NCI-H1105 treated with DMSO at 0.1 percent for 48 hours (cell line): ENCODE measurements at regions not wholly inside any gene's neighbourhood (a gene's known extent, or its start where the extent isn't known, plus 50 kb on each side); places are given as distances from the start of the nearest gene placed in this dataset.

ENCODE experiments used
- DNase-seq: peaks from one replicate; lab custom pipeline; 2025; lab: John Stamatoyannopoulos, UW

DNA sequence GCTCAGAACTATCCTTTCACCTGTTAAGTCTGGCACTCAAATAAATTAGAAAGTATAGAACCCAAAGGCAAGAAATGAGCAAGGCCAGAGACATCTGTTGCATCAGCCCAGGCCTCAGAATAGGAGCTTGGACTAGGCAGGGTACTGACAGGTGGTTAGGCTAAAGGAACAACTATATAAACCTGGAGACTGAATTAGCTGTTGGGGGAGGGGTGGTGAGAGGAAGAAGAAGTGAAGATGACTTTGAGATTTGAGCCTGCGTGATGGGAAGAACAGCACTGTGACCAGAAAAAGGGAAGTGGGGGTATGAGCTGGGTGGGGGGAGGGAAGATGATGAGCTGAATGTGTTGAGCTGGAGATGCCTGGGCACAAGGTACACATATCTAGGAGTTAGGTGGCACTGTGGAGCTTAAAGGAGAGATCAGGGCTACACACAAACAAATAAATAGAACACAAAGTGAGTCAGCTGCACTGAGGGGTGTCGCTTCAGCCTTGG, 244.7 kb downstream of the PTEN start:
- no peak for DNase-seq

DNA sequence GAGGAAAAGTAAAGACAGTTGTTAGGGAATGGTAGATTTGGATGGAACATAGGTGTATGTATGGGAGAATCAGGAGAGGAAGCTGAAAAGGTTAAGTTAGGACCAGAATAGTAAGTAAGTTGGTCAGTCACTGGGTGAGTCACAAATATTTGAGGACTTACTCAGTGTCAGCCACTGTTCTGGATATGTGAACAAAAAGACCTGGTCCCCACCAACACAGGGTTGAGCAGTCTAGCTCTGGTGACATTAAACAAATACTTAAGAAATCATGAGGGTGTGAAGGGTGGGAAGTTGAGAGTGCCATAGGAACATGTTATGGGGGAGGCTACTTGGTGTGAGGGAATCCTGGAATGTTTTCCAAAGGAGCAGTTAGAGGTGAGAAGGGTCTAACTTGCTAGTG, 246.9 kb downstream of the PTEN start:
- DNase-seq: no peak

DNA sequence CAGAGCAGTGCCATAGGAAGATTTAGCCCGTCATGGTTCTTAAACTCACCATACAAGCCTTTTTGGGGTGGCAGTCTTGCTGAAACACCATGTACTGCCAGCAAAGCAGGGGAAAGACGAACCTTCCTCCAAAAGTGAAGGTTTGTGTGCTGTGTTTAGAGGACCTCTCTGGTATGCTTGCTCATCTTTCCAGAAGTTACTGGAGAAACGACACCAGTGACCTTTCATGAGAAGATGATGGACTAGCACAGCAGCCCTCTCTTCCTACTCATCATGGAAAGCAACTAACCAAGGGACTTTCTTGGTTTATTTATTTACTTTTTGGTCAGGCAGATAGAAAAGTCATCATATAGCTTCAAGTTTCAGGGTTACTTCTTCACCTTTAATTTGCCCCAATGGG, 247.4 kb downstream of the PTEN start:
- no peak for DNase-seq

DNA sequence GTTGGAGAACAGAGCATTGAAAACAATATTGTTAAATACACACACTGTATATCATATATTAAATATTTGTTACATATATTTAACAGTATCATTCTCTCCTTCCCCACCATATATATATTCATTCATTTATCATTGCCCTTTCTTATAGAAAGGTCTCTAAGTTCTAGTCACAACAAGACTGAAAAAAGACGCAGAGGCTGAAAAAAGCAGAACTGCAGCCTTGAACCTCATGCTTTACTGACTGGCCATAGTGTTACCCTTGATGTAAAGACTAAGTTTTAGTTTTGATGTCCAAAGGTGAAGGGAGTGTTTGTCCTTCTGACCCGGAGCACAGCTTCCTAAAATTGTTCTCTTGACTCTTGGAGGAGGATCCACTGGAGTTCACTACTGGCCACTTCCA, 247.9 kb downstream of the PTEN start:
- no peak for DNase-seq

GRCh38 chr10:88113232-88113631, 249.8 kb downstream of the PTEN start:
- no peak for DNase-seq

GRCh38 chr10:88113657-88114272, 250.3 kb downstream of the PTEN start:
- no peak for DNase-seq

DNA sequence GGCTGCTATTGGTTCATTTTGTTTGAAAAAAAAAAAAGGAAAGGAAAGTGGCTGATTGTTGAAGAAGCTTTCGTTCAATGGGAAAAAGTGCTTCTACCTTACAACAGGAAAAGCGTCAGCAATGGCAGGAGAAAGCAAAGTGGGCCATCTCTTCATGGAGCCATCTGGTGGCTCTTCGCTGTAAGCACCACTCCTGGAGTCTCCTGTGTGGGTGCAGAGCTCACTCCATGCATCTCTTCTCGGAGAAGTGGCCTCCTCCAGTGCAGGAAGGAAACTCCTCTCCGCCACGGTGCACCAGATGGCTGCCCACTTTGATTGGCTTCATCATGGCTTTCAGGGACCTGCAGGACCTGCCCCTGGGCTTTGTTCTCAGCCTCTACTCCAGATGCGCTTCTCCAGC, 250.9 kb downstream of the PTEN start:
- peak; percentile 27 for DNase-seq

GRCh38 chr10:88115407-88115806, 252.0 kb downstream of the PTEN start:
- no peak for DNase-seq

DNA sequence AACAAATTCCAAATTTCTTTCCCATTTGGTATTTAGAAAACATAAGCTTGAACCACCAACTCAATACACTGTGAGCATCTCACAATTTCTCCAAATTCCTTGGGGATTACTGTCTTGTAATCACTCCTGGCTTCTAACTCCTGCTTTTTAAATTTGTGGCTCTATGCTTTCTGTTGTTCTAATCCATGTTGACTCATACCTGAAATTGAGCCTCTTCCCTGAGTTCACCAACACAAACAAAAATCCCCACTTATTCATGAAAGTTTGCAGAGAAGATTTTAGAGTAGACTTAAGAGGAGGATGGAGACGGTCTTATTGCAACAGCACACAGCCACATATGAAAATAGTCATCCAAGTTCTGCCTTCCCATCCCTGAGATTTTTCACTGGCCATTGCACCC, 252.5 kb downstream of the PTEN start:
- DNase-seq: no peak

DNA sequence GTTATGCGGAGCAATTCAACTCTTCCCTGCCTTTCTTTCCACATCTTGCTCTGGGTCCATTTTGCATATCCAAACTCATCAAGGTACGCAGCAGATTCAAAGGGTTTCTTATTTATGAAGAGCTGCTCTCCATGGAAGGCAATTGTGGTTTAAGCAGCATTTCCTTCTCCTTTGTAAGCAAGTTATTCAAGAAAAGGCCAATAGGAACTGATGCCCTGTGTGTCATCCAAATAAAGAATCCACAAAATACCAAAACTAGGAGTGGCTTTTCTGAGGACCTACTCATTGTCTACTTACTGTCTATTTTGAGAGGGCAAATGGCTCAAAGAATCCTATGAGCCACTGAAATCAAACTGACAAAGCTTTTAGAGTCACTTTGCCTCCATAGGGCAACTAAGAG, 253.1 kb downstream of the PTEN start:
- no peak for DNase-seq

GRCh38 chr10:88116971-88117626, 253.7 kb downstream of the PTEN start:
- no peak for DNase-seq

DNA sequence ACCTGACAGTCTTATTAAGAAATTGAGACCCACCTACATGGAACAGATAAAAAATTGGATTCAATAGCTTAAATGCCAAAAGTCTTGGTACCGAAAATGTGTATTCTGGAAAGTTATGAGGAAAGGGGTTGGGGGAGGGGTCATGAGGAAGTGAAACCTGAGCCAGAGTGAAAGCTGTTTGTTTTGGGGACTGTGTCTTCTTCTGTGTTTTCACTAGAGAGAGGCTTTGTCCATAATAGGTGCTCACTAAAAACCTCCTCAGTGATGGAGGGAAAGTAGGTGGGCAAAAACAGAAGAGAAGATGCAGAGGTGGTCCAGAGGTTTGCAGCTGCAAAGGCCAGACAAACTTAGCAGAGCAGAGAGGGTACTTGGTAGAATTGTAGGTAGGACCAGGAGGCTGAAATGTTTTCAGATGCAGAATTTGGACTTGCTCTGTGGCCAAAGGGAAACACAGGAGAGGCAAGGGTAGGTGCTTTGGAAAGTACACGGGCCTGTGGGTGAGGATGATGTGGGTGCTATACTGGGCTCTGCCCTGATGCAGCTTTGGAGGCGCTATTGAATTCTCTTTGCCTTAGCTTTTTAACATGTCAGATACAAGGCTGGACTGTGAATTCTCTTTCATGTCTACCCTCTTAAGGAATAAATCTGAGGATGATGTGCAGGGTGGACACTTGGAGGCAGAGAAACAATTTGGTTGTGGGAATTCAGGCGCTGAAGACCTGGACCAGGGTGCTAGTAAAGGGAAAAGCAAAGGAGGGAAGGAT, 254.6 kb downstream of the PTEN start:
- DNase-seq: no peak

GRCh38 chr10:88118729-88119128, 255.3 kb downstream of the PTEN start:
- no peak for DNase-seq

- peak; percentile 7 for DNase-seq
These were observed 255.7 kb downstream of the PTEN start for GRCh38 chr10:88119160-88119559.

DNA sequence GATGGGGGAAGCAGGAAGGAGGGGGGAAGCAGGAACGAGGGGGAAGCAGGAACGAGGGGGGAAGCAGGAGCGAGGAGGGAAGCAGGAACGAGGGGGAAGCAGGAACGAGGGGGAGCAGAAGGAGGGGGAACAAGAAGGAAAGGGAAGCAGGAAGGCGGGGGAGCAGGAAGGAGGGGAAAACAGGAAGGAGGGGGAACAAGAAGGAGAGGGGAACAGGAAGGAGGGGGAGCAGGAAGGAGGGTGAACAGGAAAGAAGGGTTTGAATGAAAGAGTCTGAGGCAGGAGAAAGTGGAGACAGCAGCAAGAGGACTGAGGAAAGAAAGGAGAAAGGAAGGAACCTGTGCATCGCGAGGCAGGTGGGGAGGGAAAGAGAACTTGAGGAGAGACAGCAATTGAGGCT, 256.6 kb downstream of the PTEN start:
- no peak for DNase-seq

DNA sequence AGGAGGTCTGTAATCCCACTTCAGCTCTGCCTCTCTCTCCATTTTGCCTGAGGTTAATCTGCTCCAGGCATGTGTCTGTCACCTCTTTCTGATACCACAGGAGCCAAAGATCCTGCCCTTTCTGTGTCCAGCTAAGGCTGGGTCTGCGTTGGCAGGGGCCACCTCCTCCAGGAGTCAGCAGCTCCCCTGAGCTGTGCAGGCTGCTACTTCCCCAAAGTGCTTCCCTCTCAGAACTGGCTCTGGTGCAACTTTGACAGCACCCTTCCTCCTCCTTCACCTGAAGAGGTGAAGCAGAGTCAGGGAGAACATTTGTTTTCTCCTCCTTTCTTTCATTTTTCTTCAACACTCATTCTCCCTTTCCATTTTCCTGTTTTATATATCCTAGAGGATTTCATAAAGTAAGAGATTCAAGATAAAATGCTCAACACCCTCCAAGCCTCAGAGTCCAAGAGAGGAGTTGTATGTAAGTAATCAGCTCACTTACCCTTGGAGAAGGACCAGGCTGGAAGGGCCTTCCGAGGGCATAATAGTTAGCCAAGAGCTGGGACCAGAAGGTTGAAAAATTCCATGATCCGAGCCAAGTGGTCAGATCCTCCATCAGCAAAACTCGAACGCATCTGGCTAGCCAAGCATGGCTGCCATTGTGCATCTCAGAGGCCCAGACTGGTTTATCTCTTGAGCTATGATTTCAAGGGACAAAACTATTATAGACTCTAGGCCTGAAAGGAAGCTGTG, 257.3 kb downstream of the PTEN start:
- DNase-seq: no peak

- DNase-seq: no peak
These were observed 257.9 kb downstream of the PTEN start for GRCh38 chr10:88121361-88121760.

GRCh38 chr10:88122145-88122544, 258.7 kb downstream of the PTEN start:
- DNase-seq: no peak

GRCh38 chr10:88122576-88122975, 259.2 kb downstream of the PTEN start:
- DNase-seq: no peak

GRCh38 chr10:88125766-88126165, 262.3 kb downstream of the PTEN start:
- DNase-seq: no peak

GRCh38 chr10:88126699-88127098, 263.3 kb downstream of the PTEN start:
- DNase-seq: no peak

DNA sequence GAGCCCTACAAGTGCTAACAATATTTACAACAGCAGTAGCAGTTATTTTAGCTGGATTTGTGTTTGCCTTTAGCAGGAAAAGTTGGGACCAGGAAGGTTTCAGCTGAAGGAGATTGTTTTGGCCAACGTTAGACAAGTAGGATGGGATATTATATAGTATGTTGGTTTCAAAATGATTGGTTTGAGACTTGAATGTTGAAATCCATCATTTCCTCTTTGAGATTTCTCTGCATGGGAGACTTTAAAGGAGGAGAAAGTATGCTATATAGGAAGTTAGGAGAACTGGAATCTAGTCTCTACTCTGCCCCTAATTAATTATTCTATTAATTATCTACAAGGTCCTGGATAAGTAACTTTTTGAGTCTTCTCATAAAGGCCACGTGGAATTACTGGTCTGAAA, 263.8 kb downstream of the PTEN start:
- no peak for DNase-seq

DNA sequence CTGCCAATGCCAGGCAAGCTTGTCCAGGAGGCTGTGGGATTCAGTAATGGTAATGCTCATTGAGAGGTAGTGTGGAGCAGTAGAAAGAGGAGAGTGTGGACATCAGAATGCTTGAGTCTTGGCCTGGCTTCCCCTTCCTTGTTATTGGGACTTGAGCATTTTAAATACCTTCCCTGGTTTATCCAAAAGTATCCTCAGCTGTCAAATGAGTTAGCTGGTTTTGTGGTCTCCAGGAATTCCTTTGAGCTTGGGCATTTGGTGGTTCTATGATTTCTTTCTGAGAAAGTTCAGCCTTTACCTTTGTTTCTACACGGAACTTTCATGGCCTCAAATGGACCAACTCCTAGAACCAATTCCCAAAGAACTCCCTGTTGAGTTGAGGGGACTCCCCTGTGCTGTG, 264.3 kb downstream of the PTEN start:
- DNase-seq: no peak
